OCI-LY7 (cell line): ENCODE measurements at regions not wholly inside any gene's neighbourhood (a gene's known extent, or its start where the extent isn't known, plus 50 kb on each side); places are given as distances from the start of the nearest gene placed in this dataset.
"Not testable (repeated sequence)": the region's sequence is repeated elsewhere in the genome, so short reads cannot be mapped to it uniquely, and the experiment has no call there.

ENCODE experiments used
- BruUV-seq: library from RNA; stranded (reverse); fragments of 400-500 nt; replicated peaks from 2 replicates; lab custom pipeline; 2021; lab: Mats Ljungman, UMichigan
- CTCF ChIA-PET: fragments of 300-600 bp; sonication (Branson Sonifier 250); formaldehyde crosslinking; loops from one replicate; lab custom pipeline; 2022; ENCODE audit warnings: antibody characterized with exemption; ENCODE audit not compliant: unreplicated experiment; lab: Charles Lee
- POLR2A ChIA-PET: fragments of 300-600 bp; sonication (Branson Sonifier 250); formaldehyde crosslinking; loops from one replicate; lab custom pipeline; 2022; ENCODE audit warnings: antibody characterized with exemption; lab: Charles Lee
- DNase-seq: peaks from one replicate; pipeline ENCODE4 v3.0.0-alpha.2; 2015; ENCODE audit warnings: low spot score
- H2AFZ ChIP-seq: fragments of 200-600 bp; sonication (generic), shearing (Covaris generic); 2 replicates; pipeline ENCODE4 v1.6.1; 2014; ENCODE audit warnings: mild to moderate bottlenecking, antibody characterized with exemption, low read length, moderate library complexity
- H3K27ac ChIP-seq: fragments of 200-600 bp; sonication (generic); 2 replicates; pipeline ENCODE4 v1.5.1; 2014; ENCODE audit warnings: mixed run types, low read depth, mild to moderate bottlenecking, moderate library complexity, low read length, inconsistent platforms; ENCODE audit not compliant: poor library complexity, severe bottlenecking
- H3K36me3 ChIP-seq: fragments of 200-600 bp; sonication (generic); 2 replicates; pipeline ENCODE4 v1.6.1; 2014; ENCODE audit warnings: mild to moderate bottlenecking, antibody characterized with exemption, low read length, moderate library complexity, mixed read lengths; ENCODE audit not compliant: insufficient read depth
- H3K4me1 ChIP-seq: fragments of 200-600 bp; sonication (generic); 2 replicates; pipeline ENCODE4 v1.5.1; 2014; ENCODE audit warnings: mild to moderate bottlenecking, low read length; ENCODE audit not compliant: insufficient read depth, poor library complexity, severe bottlenecking
- H3K4me2 ChIP-seq: fragments of 200-600 bp; sonication (generic); 2 replicates; pipeline ENCODE4 v1.6.1; 2014; ENCODE audit warnings: mild to moderate bottlenecking, low read length
- H3K4me3 ChIP-seq: fragments of 200-600 bp; sonication (generic); 2 replicates; pipeline ENCODE4 v1.5.1; 2014; ENCODE audit warnings: mild to moderate bottlenecking, low read depth, low read length; ENCODE audit not compliant: poor library complexity, severe bottlenecking
- H3K79me2 ChIP-seq: fragments of 200-600 bp; sonication (generic); 2 replicates; pipeline ENCODE4 v1.6.1; 2016; ENCODE audit warnings: low read depth, mild to moderate bottlenecking, low read length, moderate library complexity, mixed read lengths; ENCODE audit not compliant: insufficient read depth
- H3K9me2 ChIP-seq: fragments of 200-600 bp; sonication (generic); 2 replicates; pipeline ENCODE4 v1.6.1; 2016; ENCODE audit warnings: mild to moderate bottlenecking, low read length, mixed read lengths; ENCODE audit not compliant: insufficient read depth
- H3K9me3 ChIP-seq: fragments of 200-600 bp; sonication (generic); 2 replicates; pipeline ENCODE4 v1.6.1; 2014; ENCODE audit warnings: mild to moderate bottlenecking, mixed run types, low read length, mixed read lengths
- H4K20me1 ChIP-seq: fragments of 200-600 bp; sonication (generic); 2 replicates; pipeline ENCODE4 v1.6.1; 2014; ENCODE audit warnings: mild to moderate bottlenecking, antibody characterized with exemption, low read length, moderate library complexity, mixed read lengths; ENCODE audit not compliant: insufficient read depth
- EZH2phosphoT487 ChIP-seq: fragments of 200-600 bp; sonication (generic); IDR thresholded peaks from 2 replicates; pipeline ENCODE4 v1.6.1; 2018; ENCODE audit warnings: low read depth, borderline replicate concordance, mild to moderate bottlenecking, mixed run types, antibody characterized with exemption, low read length, moderate library complexity, mixed read lengths
- intact Hi-C: fragments of 100-400 bp; cut with micrococcal nuclease; formaldehyde crosslinking; loops from one replicate; pipeline ENCODE4 v1.10.0; 2022; ENCODE audit not compliant: unreplicated experiment
- TF ChIP-seq, protein P1 (sequence below): fragments of 200-600 bp; sonication (generic); conservative IDR thresholded peaks from 2 replicates; pipeline ENCODE4 v1.5.1; 2014; ENCODE audit warnings: mild to moderate bottlenecking, antibody characterized with exemption, low read length, moderate library complexity, mixed read lengths

DNA sequence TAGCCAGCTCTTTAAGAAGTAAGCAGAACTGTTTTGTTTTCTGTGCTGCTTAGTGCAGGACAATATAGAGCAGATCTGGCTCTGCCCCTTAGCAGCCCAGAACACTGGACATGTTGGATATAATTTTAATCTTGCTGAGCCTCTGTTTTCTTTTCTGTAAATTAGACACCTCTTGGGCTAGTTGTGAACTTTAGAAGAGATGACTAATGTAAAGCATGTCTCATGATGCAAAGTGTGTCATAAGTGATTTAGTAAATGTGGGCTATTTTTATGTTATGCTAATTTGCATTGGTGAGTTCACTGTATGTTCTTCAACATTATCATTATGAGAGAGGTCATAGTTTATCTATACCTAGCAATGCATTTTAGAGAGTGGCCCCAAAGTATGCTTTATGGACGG lies 156.1 kb upstream of the ADAMTSL1 start:
- no peaks in the 10 kb centered on the region for H3K36me3 ChIP-seq
- no peaks in the 10 kb centered on the region for H3K9me3 ChIP-seq
- no peaks in the 10 kb centered on the region for H4K20me1 ChIP-seq
- no peak overlapping the region for H3K4me3 ChIP-seq
- H3K4me1 ChIP-seq: no peaks in the 10 kb centered on the region
- intact Hi-C loops: loop anchor here (10.0 kb wide), 1 partner anchor 127 kb away; no protein-coding TSS in a partner anchor
- H2AFZ ChIP-seq: no peak overlapping the region
- H3K4me2 ChIP-seq: no peak overlapping the region
- no TSS peak for BruUV-seq
- TF ChIP-seq, protein P1, sequence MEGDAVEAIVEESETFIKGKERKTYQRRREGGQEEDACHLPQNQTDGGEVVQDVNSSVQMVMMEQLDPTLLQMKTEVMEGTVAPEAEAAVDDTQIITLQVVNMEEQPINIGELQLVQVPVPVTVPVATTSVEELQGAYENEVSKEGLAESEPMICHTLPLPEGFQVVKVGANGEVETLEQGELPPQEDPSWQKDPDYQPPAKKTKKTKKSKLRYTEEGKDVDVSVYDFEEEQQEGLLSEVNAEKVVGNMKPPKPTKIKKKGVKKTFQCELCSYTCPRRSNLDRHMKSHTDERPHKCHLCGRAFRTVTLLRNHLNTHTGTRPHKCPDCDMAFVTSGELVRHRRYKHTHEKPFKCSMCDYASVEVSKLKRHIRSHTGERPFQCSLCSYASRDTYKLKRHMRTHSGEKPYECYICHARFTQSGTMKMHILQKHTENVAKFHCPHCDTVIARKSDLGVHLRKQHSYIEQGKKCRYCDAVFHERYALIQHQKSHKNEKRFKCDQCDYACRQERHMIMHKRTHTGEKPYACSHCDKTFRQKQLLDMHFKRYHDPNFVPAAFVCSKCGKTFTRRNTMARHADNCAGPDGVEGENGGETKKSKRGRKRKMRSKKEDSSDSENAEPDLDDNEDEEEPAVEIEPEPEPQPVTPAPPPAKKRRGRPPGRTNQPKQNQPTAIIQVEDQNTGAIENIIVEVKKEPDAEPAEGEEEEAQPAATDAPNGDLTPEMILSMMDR: no peak
- no peak for TF ChIP-seq EZH2phosphoT487
- no peak overlapping the region for H3K27ac ChIP-seq
- H3K79me2 ChIP-seq: no peaks in the 10 kb centered on the region
- POLR2A ChIA-PET: interaction anchor here (1.3 kb wide), 1 partner anchor 10 kb away, joined by 3 read pairs; no protein-coding TSS in a partner anchor
- no peaks in the 10 kb centered on the region for H3K9me2 ChIP-seq
- no peak for DNase-seq
- CTCF ChIA-PET: no interaction called here

GRCh38 chr9:18319918-18320445 lies 154.0 kb upstream of the ADAMTSL1 start:
- Histone ChIP-seq H3K9me2 (no peaks in the 10 kb centered on the region), H3K36me3 (no peaks in the 10 kb centered on the region), H2AFZ (no peak overlapping the region), H3K27ac (no peak overlapping the region), H3K79me2 (no peaks in the 10 kb centered on the region), H3K4me3 (no peak overlapping the region), H3K9me3 (no peaks in the 10 kb centered on the region), H3K4me2 (no peak overlapping the region), H4K20me1 (no peaks in the 10 kb centered on the region), H3K4me1 (no peaks in the 10 kb centered on the region)
- TF ChIP-seq, protein P1: no peak
- TF ChIP-seq EZH2phosphoT487: no peak
- intact Hi-C loops: loop anchor here (10.0 kb wide), 1 partner anchor 125 kb away; no protein-coding TSS in a partner anchor
- POLR2A ChIA-PET: no interaction called here
- CTCF ChIA-PET: no interaction called here
- no peak for DNase-seq
- no TSS peak for BruUV-seq

DNA sequence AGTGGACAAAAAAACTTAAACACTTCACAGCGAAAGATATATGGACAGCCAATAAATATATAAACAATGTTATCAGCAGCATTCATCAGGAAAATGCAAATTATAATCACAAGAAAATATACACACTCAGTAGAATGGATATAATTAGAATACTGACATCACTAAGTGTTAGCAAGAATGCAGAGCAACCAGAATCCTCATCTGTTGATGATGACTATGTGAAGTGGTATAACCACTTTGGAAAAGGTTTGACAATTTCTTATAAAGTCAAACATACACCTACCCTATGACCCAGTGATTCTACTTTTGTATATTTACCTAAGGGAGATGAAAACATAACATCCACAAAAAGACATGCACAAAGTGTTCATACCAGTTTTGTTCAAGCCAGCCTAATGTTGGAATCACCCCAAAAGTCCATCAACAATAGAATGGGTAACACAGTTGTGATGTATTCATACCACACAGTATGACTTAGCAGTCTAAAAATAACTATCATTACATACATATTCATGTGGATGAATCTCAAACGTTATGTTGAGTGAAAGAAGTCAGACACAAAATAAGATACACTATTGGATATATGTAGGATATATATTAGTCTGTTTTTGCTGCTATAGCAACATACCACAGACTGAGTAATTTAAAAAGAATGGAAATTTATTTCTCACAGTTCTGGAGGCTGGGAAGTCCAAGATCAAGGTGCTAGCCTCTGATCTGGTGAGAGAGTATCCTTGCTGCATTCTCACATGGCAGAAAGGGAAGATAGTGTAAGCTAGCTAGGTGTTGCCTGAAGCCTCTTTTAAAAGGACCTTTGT lies 148.8 kb upstream of the ADAMTSL1 start:
- Histone ChIP-seq H3K79me2 (no peaks in the 10 kb centered on the region), H3K4me1 (no peaks in the 10 kb centered on the region), H3K36me3 (no peaks in the 10 kb centered on the region), H2AFZ (no peak overlapping the region), H3K27ac (no peak overlapping the region), H3K4me3 (no peak overlapping the region), H3K9me3 (no peaks in the 10 kb centered on the region), H3K9me2 (no peaks in the 10 kb centered on the region), H4K20me1 (no peaks in the 10 kb centered on the region), H3K4me2 (no peak overlapping the region)
- BruUV-seq: no TSS peak
- ChIA-PET CTCF (no interaction called here), POLR2A (no interaction called here)
- DNase-seq: no peak
- intact Hi-C loops: no loop called here
- no peak for TF ChIP-seq EZH2phosphoT487
- TF ChIP-seq, protein P1: no peak

DNA sequence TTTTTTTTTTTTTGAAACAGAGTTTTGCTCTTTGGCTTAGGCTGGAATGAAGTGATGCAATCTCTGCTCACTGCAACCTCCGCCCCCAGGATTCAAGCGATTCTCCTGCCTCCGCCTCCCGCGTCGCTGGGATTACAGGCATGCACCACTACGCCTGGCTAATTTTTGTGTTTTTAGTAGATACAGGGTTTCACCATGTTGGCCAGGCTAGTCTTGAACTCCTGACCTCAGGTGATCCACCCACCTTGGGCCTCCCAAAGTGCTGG lies 148.3 kb upstream of the ADAMTSL1 start:
- H3K36me3 ChIP-seq, POLR2A ChIA-PET, H2AFZ ChIP-seq, H3K4me1 ChIP-seq, H3K9me2 ChIP-seq, H3K27ac ChIP-seq, BruUV-seq, H4K20me1 ChIP-seq, H3K4me2 ChIP-seq, H3K79me2 ChIP-seq, CTCF ChIA-PET, H3K4me3 ChIP-seq, intact Hi-C loops, DNase-seq, H3K9me3 ChIP-seq: not testable (repeated sequence)
